HG03175 (cell line): ENCODE measurements at regions not wholly inside any gene's neighbourhood (a gene's known extent, or its start where the extent isn't known, plus 50 kb on each side); places are given as distances from the start of the nearest gene placed in this dataset.
"Not testable (repeated sequence)": the region's sequence is repeated elsewhere in the genome, so short reads cannot be mapped to it uniquely, and the experiment has no call there.

Experiments
- ATAC-seq: cut with Tn5 transposase; IDR thresholded peaks from one replicate; pipeline ENCODE4 v1.9.1; 2021; ENCODE audit warnings: mild to moderate bottlenecking, moderate library complexity; ENCODE audit not compliant: unreplicated experiment

GRCh38 chr7:108627476-108628051, 57.9 kb downstream of the DNAJB9 start:
- ATAC-seq = no peak

- ATAC-seq = no peak
These were observed 59.0 kb downstream of the DNAJB9 start for GRCh38 chr7:108628678-108629077.

GRCh38 chr7:108629651-108630400, 60.2 kb downstream of the DNAJB9 start:
- no peak for ATAC-seq

GRCh38 chr7:108634036-108634435, 64.4 kb downstream of the DNAJB9 start:
- no peak for ATAC-seq

- no peak for ATAC-seq
These were observed 64.9 kb downstream of the DNAJB9 start for GRCh38 chr7:108634535-108634934.

GRCh38 chr7:108637049-108637621, 67.5 kb downstream of the DNAJB9 start:
- peak; percentile 40 for ATAC-seq

- no peak for ATAC-seq
These were observed 72.5 kb downstream of the DNAJB9 start for GRCh38 chr7:108642126-108642525.

GRCh38 chr7:108643136-108643535, 73.5 kb downstream of the DNAJB9 start:
- ATAC-seq = no peak

GRCh38 chr7:108648989-108649388, 79.3 kb downstream of the DNAJB9 start:
- no peak for ATAC-seq

GRCh38 chr7:108650467-108650866, 80.8 kb downstream of the DNAJB9 start:
- ATAC-seq = no peak

GRCh38 chr7:108652886-108653285, 83.2 kb downstream of the DNAJB9 start:
- no peak for ATAC-seq

- ATAC-seq = no peak
These were observed 83.9 kb downstream of the DNAJB9 start for GRCh38 chr7:108653526-108653925.

GRCh38 chr7:108657140-108657726, 87.6 kb downstream of the DNAJB9 start:
- not testable (repeated sequence) for ATAC-seq

GRCh38 chr7:108659261-108659660, 89.6 kb downstream of the DNAJB9 start:
- ATAC-seq = no peak

- no peak for ATAC-seq
These were observed 90.2 kb downstream of the DNAJB9 start for GRCh38 chr7:108659867-108660266.

- no peak for ATAC-seq
These were observed 90.8 kb downstream of the DNAJB9 start for GRCh38 chr7:108660465-108660864.

- ATAC-seq = no peak
These were observed 93.2 kb downstream of the DNAJB9 start for GRCh38 chr7:108662783-108663362.

GRCh38 chr7:108663701-108664100, 94.0 kb downstream of the DNAJB9 start:
- no peak for ATAC-seq

GRCh38 chr7:108667216-108667615, 97.5 kb downstream of the DNAJB9 start:
- ATAC-seq = no peak

GRCh38 chr7:108669958-108670357, 100.3 kb downstream of the DNAJB9 start:
- ATAC-seq = no peak

- not testable (repeated sequence) for ATAC-seq
These were observed 104.0 kb downstream of the DNAJB9 start for GRCh38 chr7:108673699-108674098.

- ATAC-seq = no peak
These were observed 115.0 kb downstream of the DNAJB9 start for GRCh38 chr7:108684629-108685028.
